ENCODE measurements at regions not wholly inside any gene's neighbourhood (a gene's known extent, or its start where the extent isn't known, plus 50 kb on each side); places are given as distances from the start of the nearest gene placed in this dataset.

- DNase-seq (ENCODE audit: low read depth in 4 of 6, low spot score in 6 of 6): peak in 2 of 6 donors; percentile 82 to 89
- Histone ChIP-seq H3K36me3 (ENCODE audit: control insufficient read depth, insufficient read depth, low read length) (no peaks in the 10 kb centered on the region), H3K27ac (ENCODE audit: low read depth, low read length) (peak overlapping the region; percentile 80), H3K27me3 (ENCODE audit: control insufficient read depth, insufficient read depth, low read length) (no peaks in the 10 kb centered on the region), H3K9me3 (ENCODE audit: control insufficient read depth, insufficient read depth, low read length) (no peaks in the 10 kb centered on the region), H3K4me3 (ENCODE audit: low read depth, low read length) (no peak overlapping the region), H3K4me1 (ENCODE audit: control insufficient read depth, insufficient read depth, low read length) (peaks cover 11% of the 10 kb centered on the region)
- WGBS (ENCODE audit: insufficient coverage): 41% methylated on average over 3 of the region's 12 CpGs
Observed at GRCh38 chr3:177345049-177345972, 148.0 kb upstream of the TBL1XR1 start.

GRCh38 chr3:177345973-177346503 lies 148.8 kb upstream of the TBL1XR1 start:
- H3K36me3 ChIP-seq (ENCODE audit: control insufficient read depth, insufficient read depth, low read length): no peaks in the 10 kb centered on the region
- peak in 1 of 6 donors; percentile 69 for DNase-seq (ENCODE audit: low read depth in 4 of 6, low spot score in 6 of 6)
- H3K4me3 ChIP-seq (ENCODE audit: low read depth, low read length): no peak overlapping the region
- peak overlapping the region; percentile 80 for H3K27ac ChIP-seq (ENCODE audit: low read depth, low read length)
- no peaks in the 10 kb centered on the region for H3K9me3 ChIP-seq (ENCODE audit: control insufficient read depth, insufficient read depth, low read length)
- H3K27me3 ChIP-seq (ENCODE audit: control insufficient read depth, insufficient read depth, low read length): no peaks in the 10 kb centered on the region
- peaks cover 11% of the 10 kb centered on the region for H3K4me1 ChIP-seq (ENCODE audit: control insufficient read depth, insufficient read depth, low read length)

- H3K9me3 ChIP-seq (ENCODE audit: control insufficient read depth, insufficient read depth, low read length): no peaks in the 10 kb centered on the region
- H3K27ac ChIP-seq (ENCODE audit: low read depth, low read length): no peak overlapping the region
- DNase-seq (ENCODE audit: low read depth in 4 of 6, low spot score in 6 of 6): no peak
- no peaks in the 10 kb centered on the region for H3K36me3 ChIP-seq (ENCODE audit: control insufficient read depth, insufficient read depth, low read length)
- peaks cover 11% of the 10 kb centered on the region for H3K4me1 ChIP-seq (ENCODE audit: control insufficient read depth, insufficient read depth, low read length)
- no peak overlapping the region for H3K4me3 ChIP-seq (ENCODE audit: low read depth, low read length)
- no peaks in the 10 kb centered on the region for H3K27me3 ChIP-seq (ENCODE audit: control insufficient read depth, insufficient read depth, low read length)
Observed at GRCh38 chr3:177346878-177347277, 149.6 kb upstream of the TBL1XR1 start.

GRCh38 chr3:177347611-177348010 lies 150.3 kb upstream of the TBL1XR1 start:
- no peaks in the 10 kb centered on the region for H3K9me3 ChIP-seq (ENCODE audit: control insufficient read depth, insufficient read depth, low read length)
- WGBS (ENCODE audit: insufficient coverage): no CpG with 5 or more reads among the region's 1 CpG

GRCh38 chr3:177348974-177349373 lies 151.7 kb upstream of the TBL1XR1 start:
- Histone ChIP-seq H3K4me1 (ENCODE audit: control insufficient read depth, insufficient read depth, low read length) (peaks cover 11% of the 10 kb centered on the region), H3K27ac (ENCODE audit: low read depth, low read length) (no peak overlapping the region), H3K27me3 (ENCODE audit: control insufficient read depth, insufficient read depth, low read length) (no peaks in the 10 kb centered on the region), H3K4me3 (ENCODE audit: low read depth, low read length) (no peak overlapping the region), H3K9me3 (ENCODE audit: control insufficient read depth, insufficient read depth, low read length) (no peaks in the 10 kb centered on the region), H3K36me3 (ENCODE audit: control insufficient read depth, insufficient read depth, low read length) (no peaks in the 10 kb centered on the region)
- no peak for DNase-seq (ENCODE audit: low read depth in 4 of 6, low spot score in 6 of 6)
- WGBS (ENCODE audit: insufficient coverage): 59% methylated on average over 1 of the region's 2 CpGs

More at GRCh38 chr3:177347611-177348010, 150.3 kb upstream of the TBL1XR1 start:
- H3K27ac ChIP-seq (ENCODE audit: low read depth, low read length): no peak overlapping the region
- no peak for DNase-seq (ENCODE audit: low read depth in 4 of 6, low spot score in 6 of 6)
- H3K4me3 ChIP-seq (ENCODE audit: low read depth, low read length): no peak overlapping the region
- no peaks in the 10 kb centered on the region for H3K36me3 ChIP-seq (ENCODE audit: control insufficient read depth, insufficient read depth, low read length)
- peaks cover 11% of the 10 kb centered on the region for H3K4me1 ChIP-seq (ENCODE audit: control insufficient read depth, insufficient read depth, low read length)
- H3K27me3 ChIP-seq (ENCODE audit: control insufficient read depth, insufficient read depth, low read length): no peaks in the 10 kb centered on the region

- Histone ChIP-seq H3K27me3 (ENCODE audit: control insufficient read depth, insufficient read depth, low read length) (no peaks in the 10 kb centered on the region), H3K4me3 (ENCODE audit: low read depth, low read length) (no peak overlapping the region), H3K9me3 (ENCODE audit: control insufficient read depth, insufficient read depth, low read length) (no peaks in the 10 kb centered on the region), H3K4me1 (ENCODE audit: control insufficient read depth, insufficient read depth, low read length) (peaks cover 8% of the 10 kb centered on the region), H3K27ac (ENCODE audit: low read depth, low read length) (no peak overlapping the region), H3K36me3 (ENCODE audit: control insufficient read depth, insufficient read depth, low read length) (no peaks in the 10 kb centered on the region)
- no CpG with 5 or more reads among the region's 2 CpGs for WGBS (ENCODE audit: insufficient coverage)
- no peak for DNase-seq (ENCODE audit: low read depth in 4 of 6, low spot score in 6 of 6)
Observed at GRCh38 chr3:177349384-177349783, 152.1 kb upstream of the TBL1XR1 start.

GRCh38 chr3:177350121-177350520 lies 152.8 kb upstream of the TBL1XR1 start:
- WGBS (ENCODE audit: insufficient coverage): no CpG with 5 or more reads among the region's 2 CpGs
- H3K27me3 ChIP-seq (ENCODE audit: control insufficient read depth, insufficient read depth, low read length): no peaks in the 10 kb centered on the region
- no peak overlapping the region for H3K27ac ChIP-seq (ENCODE audit: low read depth, low read length)
- H3K9me3 ChIP-seq (ENCODE audit: control insufficient read depth, insufficient read depth, low read length): no peaks in the 10 kb centered on the region
- no peak for DNase-seq (ENCODE audit: low read depth in 4 of 6, low spot score in 6 of 6)
- no peak overlapping the region for H3K4me3 ChIP-seq (ENCODE audit: low read depth, low read length)
- peaks cover 6% of the 10 kb centered on the region for H3K4me1 ChIP-seq (ENCODE audit: control insufficient read depth, insufficient read depth, low read length)
- H3K36me3 ChIP-seq (ENCODE audit: control insufficient read depth, insufficient read depth, low read length): no peaks in the 10 kb centered on the region

GRCh38 chr3:177351206-177351605 lies 153.9 kb upstream of the TBL1XR1 start:
- Histone ChIP-seq H3K27ac (ENCODE audit: low read depth, low read length) (no peak overlapping the region), H3K4me3 (ENCODE audit: low read depth, low read length) (no peak overlapping the region), H3K36me3 (ENCODE audit: control insufficient read depth, insufficient read depth, low read length) (no peaks in the 10 kb centered on the region), H3K4me1 (ENCODE audit: control insufficient read depth, insufficient read depth, low read length) (no peaks in the 10 kb centered on the region), H3K9me3 (ENCODE audit: control insufficient read depth, insufficient read depth, low read length) (no peaks in the 10 kb centered on the region), H3K27me3 (ENCODE audit: control insufficient read depth, insufficient read depth, low read length) (no peaks in the 10 kb centered on the region)
- no peak for DNase-seq (ENCODE audit: low read depth in 4 of 6, low spot score in 6 of 6)
- no CpG with 5 or more reads among the region's 1 CpG for WGBS (ENCODE audit: insufficient coverage)

- no peaks in the 10 kb centered on the region for H3K27me3 ChIP-seq (ENCODE audit: control insufficient read depth, insufficient read depth, low read length)
- H3K36me3 ChIP-seq (ENCODE audit: control insufficient read depth, insufficient read depth, low read length): no peaks in the 10 kb centered on the region
- H3K4me1 ChIP-seq (ENCODE audit: control insufficient read depth, insufficient read depth, low read length): no peaks in the 10 kb centered on the region
- no peak overlapping the region for H3K4me3 ChIP-seq (ENCODE audit: low read depth, low read length)
- no peak for DNase-seq (ENCODE audit: low read depth in 4 of 6, low spot score in 6 of 6)
- no peaks in the 10 kb centered on the region for H3K9me3 ChIP-seq (ENCODE audit: control insufficient read depth, insufficient read depth, low read length)
- no CpG with 5 or more reads among the region's 3 CpGs for WGBS (ENCODE audit: insufficient coverage)
- no peak overlapping the region for H3K27ac ChIP-seq (ENCODE audit: low read depth, low read length)
Observed at GRCh38 chr3:177351757-177352158, 154.5 kb upstream of the TBL1XR1 start.

GRCh38 chr3:177352424-177352823 lies 155.1 kb upstream of the TBL1XR1 start:
- WGBS (ENCODE audit: insufficient coverage): 45% methylated on average over 3 of the region's 4 CpGs
- H3K4me1 ChIP-seq (ENCODE audit: control insufficient read depth, insufficient read depth, low read length): peaks cover 3% of the 10 kb centered on the region
- H3K27ac ChIP-seq (ENCODE audit: low read depth, low read length): no peak overlapping the region
- no peaks in the 10 kb centered on the region for H3K27me3 ChIP-seq (ENCODE audit: control insufficient read depth, insufficient read depth, low read length)
- H3K9me3 ChIP-seq (ENCODE audit: control insufficient read depth, insufficient read depth, low read length): no peaks in the 10 kb centered on the region
- no peak overlapping the region for H3K4me3 ChIP-seq (ENCODE audit: low read depth, low read length)
- DNase-seq (ENCODE audit: low read depth in 4 of 6, low spot score in 6 of 6): no peak
- no peaks in the 10 kb centered on the region for H3K36me3 ChIP-seq (ENCODE audit: control insufficient read depth, insufficient read depth, low read length)
